ENCODE measurements at regions not wholly inside any gene's neighbourhood (a gene's known extent, or its start where the extent isn't known, plus 50 kb on each side); places are given as distances from the start of the nearest gene placed in this dataset.

DNA sequence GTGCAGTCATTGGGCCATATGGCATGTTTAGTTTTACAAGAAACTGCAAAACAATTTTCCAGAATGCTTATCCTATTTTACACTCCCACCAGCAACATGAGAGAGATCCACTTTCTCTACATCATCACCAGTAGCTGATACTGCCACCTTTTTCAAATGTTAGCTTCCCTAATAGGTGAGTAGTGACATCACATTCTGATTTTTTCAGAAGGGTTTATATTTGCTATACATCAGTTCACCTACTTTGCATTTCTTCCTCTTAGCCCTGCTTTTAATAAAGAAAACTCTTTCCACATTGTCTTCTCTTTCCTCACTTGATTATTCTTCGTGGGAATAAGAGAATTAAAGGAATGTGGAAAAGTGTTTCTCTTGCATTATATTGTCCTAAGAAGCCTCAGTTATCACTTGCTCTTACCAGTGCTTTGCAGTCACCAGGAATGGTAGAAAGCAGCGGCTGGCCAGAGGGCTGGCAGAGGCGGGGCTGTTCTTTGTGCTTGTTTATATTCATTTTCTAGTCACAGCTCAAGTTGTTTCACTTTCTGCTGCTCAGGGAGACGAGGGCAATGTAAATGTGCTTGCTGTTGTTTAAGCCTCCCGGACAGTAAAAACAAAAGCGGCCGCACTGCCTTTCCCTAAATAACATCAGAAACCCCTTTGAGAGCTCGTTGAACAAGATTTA is 164.8 kb downstream of the HSD17B3 start:
- Histone ChIP-seq H4K20me1 (ENCODE audit: control insufficient read depth, extremely low read depth, insufficient read depth, low read length) (no peaks in the 10 kb centered on the region), H3K4me1 (ENCODE audit: control insufficient read depth, extremely low read depth, insufficient read depth, low read length) (no peaks in the 10 kb centered on the region), H3K4me2 (ENCODE audit: control insufficient read depth, extremely low read depth, insufficient read depth, low read depth, low read length) (peak overlapping the region; percentile 45), H3K79me2 (ENCODE audit: control insufficient read depth, insufficient read depth, low read length) (no peaks in the 10 kb centered on the region), H3K27ac (ENCODE audit: control insufficient read depth, insufficient read depth, low read length) (no peak overlapping the region), H3K9ac (ENCODE audit: control insufficient read depth, extremely low read depth, insufficient read depth, low read length) (no peak overlapping the region), H3K36me3 (ENCODE audit: control insufficient read depth in 2 of 2, extremely low read depth in 1 of 2, insufficient read depth in 2 of 2, low read length in 2 of 2) (no peaks in the 10 kb centered on the region), H3K9me3 (ENCODE audit: control insufficient read depth, low read depth, low read length) (no peaks in the 10 kb centered on the region), H2AFZ (ENCODE audit: control insufficient read depth, low read length) (peak overlapping the region; percentile 48), H3K4me3 (ENCODE audit: control insufficient read depth in 2 of 3, extremely low read depth in 1 of 3, insufficient read depth in 2 of 3, low read depth in 1 of 3, low read length in 3 of 3) (no peak overlapping the region), H3K9me1 (ENCODE audit: control insufficient read depth, extremely low read depth, insufficient read depth, low read length) (no peaks in the 10 kb centered on the region), H3K27me3 (ENCODE audit: control insufficient read depth, extremely low read depth, insufficient read depth, low read length) (peaks cover 25% of the 10 kb centered on the region)
- no peak for FAIRE-seq
- dilution Hi-C loops (cut with MboI; ENCODE audit: extremely low pct_ligation_motif_present, low sequenced_read_pairs) = no loop called here
- TF ChIP-seq EZH2 (IDR thresholded peaks at IDR 0.05; ENCODE audit: low read length) = no peak
- TF ChIP-seq, protein P1, sequence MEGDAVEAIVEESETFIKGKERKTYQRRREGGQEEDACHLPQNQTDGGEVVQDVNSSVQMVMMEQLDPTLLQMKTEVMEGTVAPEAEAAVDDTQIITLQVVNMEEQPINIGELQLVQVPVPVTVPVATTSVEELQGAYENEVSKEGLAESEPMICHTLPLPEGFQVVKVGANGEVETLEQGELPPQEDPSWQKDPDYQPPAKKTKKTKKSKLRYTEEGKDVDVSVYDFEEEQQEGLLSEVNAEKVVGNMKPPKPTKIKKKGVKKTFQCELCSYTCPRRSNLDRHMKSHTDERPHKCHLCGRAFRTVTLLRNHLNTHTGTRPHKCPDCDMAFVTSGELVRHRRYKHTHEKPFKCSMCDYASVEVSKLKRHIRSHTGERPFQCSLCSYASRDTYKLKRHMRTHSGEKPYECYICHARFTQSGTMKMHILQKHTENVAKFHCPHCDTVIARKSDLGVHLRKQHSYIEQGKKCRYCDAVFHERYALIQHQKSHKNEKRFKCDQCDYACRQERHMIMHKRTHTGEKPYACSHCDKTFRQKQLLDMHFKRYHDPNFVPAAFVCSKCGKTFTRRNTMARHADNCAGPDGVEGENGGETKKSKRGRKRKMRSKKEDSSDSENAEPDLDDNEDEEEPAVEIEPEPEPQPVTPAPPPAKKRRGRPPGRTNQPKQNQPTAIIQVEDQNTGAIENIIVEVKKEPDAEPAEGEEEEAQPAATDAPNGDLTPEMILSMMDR (optimal IDR thresholded peaks at IDR 0.05 in 1 of 3, IDR thresholded peaks at IDR 0.05 in 1 of 3, conservative IDR thresholded peaks at IDR 0.05 in 1 of 3; ENCODE audit: extremely low read depth in 1 of 3, insufficient read depth in 2 of 3, low read length in 3 of 3) = no peak
- DNase-seq (ENCODE audit: low read depth, low spot score) = no peak

DNA sequence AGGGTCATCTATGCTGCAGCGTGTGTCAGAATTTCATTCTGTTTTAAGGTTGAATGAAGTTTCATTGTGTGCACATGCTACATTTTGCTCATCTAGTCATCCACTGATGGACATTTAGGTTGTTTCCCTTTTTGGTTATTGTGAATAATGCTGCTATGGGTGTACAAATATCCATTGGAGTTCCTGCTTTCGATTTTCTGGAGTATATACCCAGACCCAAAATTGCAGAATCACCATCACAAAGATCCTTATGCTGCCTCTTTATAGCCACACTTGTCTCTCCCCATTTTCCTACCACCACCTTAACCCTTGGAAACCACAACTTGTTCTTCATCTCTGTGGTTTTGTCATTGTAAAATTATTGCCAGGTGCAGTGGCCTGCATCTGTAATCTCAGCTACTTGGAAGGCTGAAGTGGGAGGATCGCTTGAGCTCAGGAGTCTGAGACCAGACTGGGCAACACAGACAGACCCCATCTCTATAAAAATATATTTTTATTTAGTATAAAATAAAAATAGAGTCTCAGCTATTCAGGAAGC is 166.2 kb downstream of the HSD17B3 start:
- no peak for DNase-seq (ENCODE audit: low read depth, low spot score)
- peaks cover 28% of the 10 kb centered on the region for H3K27me3 ChIP-seq (ENCODE audit: control insufficient read depth, extremely low read depth, insufficient read depth, low read length)
- H3K9ac ChIP-seq (ENCODE audit: control insufficient read depth, extremely low read depth, insufficient read depth, low read length) = no peak overlapping the region
- H3K4me1 ChIP-seq (ENCODE audit: control insufficient read depth, extremely low read depth, insufficient read depth, low read length) = no peaks in the 10 kb centered on the region
- no peak overlapping the region for H3K4me3 ChIP-seq (ENCODE audit: control insufficient read depth in 2 of 3, extremely low read depth in 1 of 3, insufficient read depth in 2 of 3, low read depth in 1 of 3, low read length in 3 of 3)
- no peak overlapping the region for H3K4me2 ChIP-seq (ENCODE audit: control insufficient read depth, extremely low read depth, insufficient read depth, low read depth, low read length)
- H3K9me3 ChIP-seq (ENCODE audit: control insufficient read depth, low read depth, low read length) = no peaks in the 10 kb centered on the region
- H3K9me1 ChIP-seq (ENCODE audit: control insufficient read depth, extremely low read depth, insufficient read depth, low read length) = no peaks in the 10 kb centered on the region
- H3K79me2 ChIP-seq (ENCODE audit: control insufficient read depth, insufficient read depth, low read length) = no peaks in the 10 kb centered on the region
- dilution Hi-C loops (cut with MboI; ENCODE audit: extremely low pct_ligation_motif_present, low sequenced_read_pairs) = no loop called here
- no peak overlapping the region for H3K27ac ChIP-seq (ENCODE audit: control insufficient read depth, insufficient read depth, low read length)
- no peak for TF ChIP-seq EZH2 (IDR thresholded peaks at IDR 0.05; ENCODE audit: low read length)
- TF ChIP-seq, protein P1 (optimal IDR thresholded peaks at IDR 0.05 in 1 of 3, IDR thresholded peaks at IDR 0.05 in 1 of 3, conservative IDR thresholded peaks at IDR 0.05 in 1 of 3; ENCODE audit: extremely low read depth in 1 of 3, insufficient read depth in 2 of 3, low read length in 3 of 3) = no peak
- no peak overlapping the region for H2AFZ ChIP-seq (ENCODE audit: control insufficient read depth, low read length)
- H3K36me3 ChIP-seq (ENCODE audit: control insufficient read depth in 2 of 2, extremely low read depth in 1 of 2, insufficient read depth in 2 of 2, low read length in 2 of 2) = no peaks in the 10 kb centered on the region
- no peak for FAIRE-seq
- no peaks in the 10 kb centered on the region for H4K20me1 ChIP-seq (ENCODE audit: control insufficient read depth, extremely low read depth, insufficient read depth, low read length)

All from keratinocyte (primary cell).